Sigmoid colon (tissue), 4 donors: ENCODE measurements at regions not wholly inside any gene's neighbourhood (a gene's known extent, or its start where the extent isn't known, plus 50 kb on each side); places are given as distances from the start of the nearest gene placed in this dataset.

Experiments
- POLR2A ChIP-seq, 2 donors: fragments of 450-650 bp; IDR thresholded peaks; one replicate each; pipeline ENCODE4 v1.6.1; 2016; ENCODE audit warnings: antibody characterized with exemption in 2 of 2, mild to moderate bottlenecking in 2 of 2, moderate library complexity in 2 of 2
- POLR2AphosphoS5 ChIP-seq, 4 donors: sonication (generic); formaldehyde crosslinking; IDR thresholded peaks; one replicate each; pipeline ENCODE4 v1.6.1; 2017; ENCODE audit warnings: antibody characterized with exemption in 4 of 4
- TF ChIP-seq, protein P1 (sequence below), 4 experiments: fragments of 450-650 bp in 3 of 4; fragments of 200-600 bp in 1 of 4; IDR thresholded peaks; one replicate each; pipeline ENCODE4 v1.5.1; 2016 to 2019; ENCODE audit warnings: antibody characterized with exemption in 4 of 4, mild to moderate bottlenecking in 3 of 4, moderate library complexity in 2 of 4

DNA sequence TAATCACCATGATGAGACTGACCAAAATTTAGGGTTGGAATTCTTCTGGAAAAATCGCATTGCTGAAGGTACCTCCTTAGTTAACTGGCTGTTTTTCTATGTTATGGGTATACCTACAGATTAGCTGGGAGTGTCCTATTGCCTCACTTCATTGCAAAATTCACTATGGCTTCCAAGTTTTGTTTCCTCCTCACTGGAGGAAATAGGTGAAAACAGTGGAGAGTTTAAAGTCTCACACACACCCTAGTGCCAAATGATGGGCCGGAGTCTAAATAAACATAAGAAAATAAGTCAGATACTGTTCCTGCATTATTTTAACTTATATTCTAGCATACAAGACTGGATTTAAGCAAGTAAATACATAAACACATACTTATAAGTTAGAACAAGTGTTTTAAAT, 98.2 kb downstream of the AHR start:
- TF ChIP-seq POLR2A (IDR thresholded peaks at IDR 0.05) (no peak), POLR2AphosphoS5 (IDR thresholded peaks at IDR 0.05) (no peak)
- TF ChIP-seq, protein P1, sequence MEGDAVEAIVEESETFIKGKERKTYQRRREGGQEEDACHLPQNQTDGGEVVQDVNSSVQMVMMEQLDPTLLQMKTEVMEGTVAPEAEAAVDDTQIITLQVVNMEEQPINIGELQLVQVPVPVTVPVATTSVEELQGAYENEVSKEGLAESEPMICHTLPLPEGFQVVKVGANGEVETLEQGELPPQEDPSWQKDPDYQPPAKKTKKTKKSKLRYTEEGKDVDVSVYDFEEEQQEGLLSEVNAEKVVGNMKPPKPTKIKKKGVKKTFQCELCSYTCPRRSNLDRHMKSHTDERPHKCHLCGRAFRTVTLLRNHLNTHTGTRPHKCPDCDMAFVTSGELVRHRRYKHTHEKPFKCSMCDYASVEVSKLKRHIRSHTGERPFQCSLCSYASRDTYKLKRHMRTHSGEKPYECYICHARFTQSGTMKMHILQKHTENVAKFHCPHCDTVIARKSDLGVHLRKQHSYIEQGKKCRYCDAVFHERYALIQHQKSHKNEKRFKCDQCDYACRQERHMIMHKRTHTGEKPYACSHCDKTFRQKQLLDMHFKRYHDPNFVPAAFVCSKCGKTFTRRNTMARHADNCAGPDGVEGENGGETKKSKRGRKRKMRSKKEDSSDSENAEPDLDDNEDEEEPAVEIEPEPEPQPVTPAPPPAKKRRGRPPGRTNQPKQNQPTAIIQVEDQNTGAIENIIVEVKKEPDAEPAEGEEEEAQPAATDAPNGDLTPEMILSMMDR (IDR thresholded peaks at IDR 0.05) = no peak
